NCI-H2107 (cell line): ENCODE measurements at regions not wholly inside any gene's neighbourhood (a gene's known extent, or its start where the extent isn't known, plus 50 kb on each side); places are given as distances from the start of the nearest gene placed in this dataset.
A peak's percentile ranks its signal among the peaks of the same experiment; 100 is the strongest.

Experiments
- DNase-seq: peaks from one replicate; lab custom pipeline; 2025; lab: John Stamatoyannopoulos, UW

DNA sequence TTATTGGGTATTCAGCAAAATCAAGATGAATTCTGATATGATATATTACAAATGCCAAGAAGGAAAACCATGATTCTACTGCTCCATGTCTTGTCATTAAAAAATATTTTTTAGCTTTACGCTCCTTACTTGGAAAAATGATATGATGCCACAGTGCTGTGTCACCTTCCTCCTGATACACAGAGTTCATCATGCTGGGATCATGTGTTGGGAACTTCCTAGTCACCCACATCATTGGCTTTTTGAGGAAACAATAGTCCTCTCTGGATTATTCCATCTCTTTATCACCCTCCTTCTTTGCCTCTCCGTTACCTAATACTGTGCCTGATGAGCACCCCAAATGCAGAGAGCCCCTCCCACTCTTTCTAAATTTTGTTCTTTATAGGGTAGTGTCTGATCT, 94.3 kb upstream of the PFN2 start:
- DNase-seq, result no peak

DNA sequence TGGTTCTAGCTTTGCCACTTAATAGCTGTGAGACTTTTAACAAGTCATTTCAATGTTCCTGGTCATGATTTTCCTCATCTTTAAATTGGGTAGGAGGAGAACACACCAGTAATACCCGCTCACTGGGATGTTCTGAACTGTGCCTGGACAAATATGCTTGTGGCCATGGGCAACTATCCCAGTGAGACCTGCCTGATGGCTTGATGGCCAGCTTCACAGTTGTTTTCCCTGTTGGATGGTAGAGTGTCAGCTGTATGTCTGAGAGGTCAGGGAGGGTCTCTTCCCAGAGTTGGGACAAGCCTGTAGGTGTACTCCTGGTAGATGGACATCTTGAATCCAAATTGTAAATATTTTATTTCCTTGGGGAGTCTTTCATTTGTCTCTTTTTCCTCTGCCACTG, 92.5 kb upstream of the PFN2 start:
- no peak for DNase-seq

DNA sequence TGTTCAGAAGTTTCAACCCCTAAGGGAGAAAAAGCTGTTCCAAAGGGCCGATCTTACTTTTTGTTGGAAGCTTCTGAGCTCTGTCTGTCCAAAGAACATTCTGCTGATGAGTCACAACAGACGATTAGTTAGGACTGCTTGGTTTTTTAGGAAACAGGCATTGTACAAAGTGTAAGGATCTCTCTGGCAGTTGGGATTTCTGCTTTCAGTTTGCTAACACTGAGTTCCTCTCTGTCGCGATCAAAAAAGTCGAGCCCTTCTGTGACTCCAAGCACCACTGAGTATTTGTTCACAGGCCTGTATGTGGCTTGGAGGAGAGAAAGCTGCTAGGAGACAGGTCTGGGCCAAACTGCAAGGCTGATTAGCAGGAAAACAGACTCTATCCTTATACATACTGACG, 91.8 kb upstream of the PFN2 start:
- no peak for DNase-seq

DNA sequence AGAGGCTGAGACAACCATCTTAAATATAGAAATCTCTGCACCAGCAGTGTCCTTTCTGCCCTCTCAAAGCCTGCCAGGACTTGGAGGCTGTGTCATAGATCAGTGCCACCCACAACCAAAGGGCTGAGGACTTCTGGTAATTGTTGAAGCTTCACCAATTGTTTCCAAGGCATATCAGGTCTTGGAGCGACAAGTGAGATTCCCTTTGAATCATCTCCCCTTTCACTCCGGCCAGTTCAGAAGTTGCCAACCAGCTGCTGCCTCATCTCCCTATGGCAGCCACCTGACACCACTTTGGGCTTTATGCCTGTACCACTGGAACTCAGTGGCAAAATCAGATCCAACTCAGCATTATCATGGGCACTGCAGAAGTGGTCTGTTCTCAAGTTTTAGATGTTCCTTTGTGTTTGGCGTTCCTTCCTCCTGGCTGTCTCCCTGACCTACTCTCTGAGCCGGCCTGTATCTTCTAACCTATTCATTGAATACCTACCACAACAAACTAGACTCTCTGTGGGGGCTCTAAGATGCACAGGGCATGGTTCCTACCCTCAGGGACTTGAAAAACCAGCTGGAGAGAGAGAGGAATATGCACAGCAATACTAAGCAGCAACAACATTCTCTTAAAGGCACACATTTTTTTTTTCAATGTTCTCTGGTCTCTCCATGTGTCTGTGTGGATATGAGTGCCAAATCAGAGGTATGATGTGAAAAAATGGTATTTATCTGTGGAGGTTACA, 90.8 kb upstream of the PFN2 start:
- DNase-seq, result no peak

DNA sequence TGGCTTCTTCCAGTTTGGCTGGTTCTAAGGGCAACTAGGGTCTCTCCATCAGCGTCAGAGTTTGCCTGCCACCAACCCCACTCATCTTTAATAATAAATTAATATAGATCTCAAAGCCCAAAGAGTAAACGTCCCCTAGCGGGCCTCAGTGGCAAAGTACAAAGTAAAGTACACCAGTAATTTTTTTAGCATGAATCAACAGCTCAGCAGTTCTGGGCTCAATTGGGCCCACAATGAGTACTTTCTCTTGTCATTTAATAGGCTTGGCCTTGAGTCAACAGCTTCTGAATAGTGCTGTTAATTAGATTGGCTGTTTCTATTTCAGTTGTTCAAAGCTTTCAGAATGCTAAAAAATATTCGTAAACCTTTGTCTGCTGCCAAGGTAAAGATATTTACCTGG, 89.0 kb upstream of the PFN2 start:
- peak; percentile 57 for DNase-seq

DNA sequence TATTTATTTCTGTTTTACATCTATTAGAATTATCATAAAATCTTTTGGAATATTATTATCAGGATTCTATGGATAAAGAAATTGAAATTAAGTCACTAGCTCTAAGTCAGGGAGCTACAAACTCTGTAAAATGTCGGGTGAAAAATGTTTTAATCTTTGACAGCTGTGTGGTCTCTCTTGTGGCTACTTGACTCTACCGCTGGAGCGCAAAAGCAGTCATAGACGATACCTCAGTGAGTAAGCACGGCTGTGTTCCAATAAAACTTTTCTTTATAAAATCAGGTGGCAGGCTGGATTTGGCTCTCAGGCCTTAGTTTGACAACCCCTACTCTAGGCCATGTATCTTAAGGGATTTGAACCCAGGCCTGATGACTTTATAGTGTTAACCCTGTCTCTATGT, 88.5 kb upstream of the PFN2 start:
- peak; percentile 40 for DNase-seq

DNA sequence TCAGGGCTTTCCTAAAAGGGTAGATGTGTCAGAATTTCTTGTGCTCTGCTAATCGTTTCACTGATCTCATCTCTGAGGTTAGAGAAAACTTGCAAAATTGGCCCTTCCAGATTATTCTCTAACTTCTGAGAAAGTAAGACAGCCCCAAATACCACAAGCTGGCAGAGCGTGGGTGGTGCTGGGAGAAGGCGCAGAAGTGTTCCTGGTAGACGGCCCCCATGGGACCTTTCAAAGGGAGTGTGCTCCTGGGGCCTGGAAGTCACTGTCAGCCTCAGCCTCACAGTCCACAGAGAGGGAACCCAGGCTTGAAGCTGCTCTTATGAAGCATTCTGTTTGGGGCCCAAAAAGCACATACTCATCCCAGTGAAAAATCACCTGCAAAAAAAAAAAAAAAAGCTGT, 86.5 kb upstream of the PFN2 start:
- no peak for DNase-seq

DNA sequence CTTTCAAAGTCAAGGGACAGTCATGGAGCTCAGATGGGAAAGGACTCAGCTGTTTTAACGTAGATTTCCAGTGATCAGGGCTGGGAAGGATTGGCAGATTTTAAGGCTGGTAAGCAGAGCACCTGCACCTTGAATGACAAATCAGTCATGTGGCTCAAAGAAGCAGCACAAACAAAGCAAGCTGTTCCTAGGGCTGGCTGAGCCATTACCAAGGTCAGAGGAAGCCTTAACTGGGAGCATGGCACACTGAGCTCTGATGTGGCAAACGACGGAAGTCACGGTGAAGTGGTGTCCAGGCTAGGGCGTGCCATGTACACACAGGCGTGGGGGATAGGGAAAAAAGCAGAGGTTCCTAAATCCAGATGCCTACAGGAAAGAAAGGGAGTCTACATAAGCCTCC, 84.6 kb upstream of the PFN2 start:
- DNase-seq, result no peak

DNA sequence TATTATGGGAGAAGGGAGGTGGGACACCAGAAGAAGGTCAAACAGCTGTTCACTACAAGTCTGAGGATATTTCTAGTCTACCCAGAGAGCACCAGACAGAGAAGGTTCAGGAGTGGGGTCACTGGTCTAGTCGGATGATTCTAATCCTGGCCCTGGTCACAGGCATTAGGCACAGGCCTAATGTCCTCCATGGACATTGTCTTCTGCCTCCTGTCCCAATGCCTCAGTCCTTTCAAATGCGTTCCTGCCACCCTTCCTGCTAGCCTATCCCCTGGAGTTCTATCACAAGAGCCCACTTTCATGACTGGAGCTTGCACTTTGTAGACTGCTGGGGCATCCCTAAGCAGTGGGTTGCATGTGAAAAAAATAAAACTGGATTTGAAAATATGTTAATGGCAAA, 83.9 kb upstream of the PFN2 start:
- no peak for DNase-seq

DNA sequence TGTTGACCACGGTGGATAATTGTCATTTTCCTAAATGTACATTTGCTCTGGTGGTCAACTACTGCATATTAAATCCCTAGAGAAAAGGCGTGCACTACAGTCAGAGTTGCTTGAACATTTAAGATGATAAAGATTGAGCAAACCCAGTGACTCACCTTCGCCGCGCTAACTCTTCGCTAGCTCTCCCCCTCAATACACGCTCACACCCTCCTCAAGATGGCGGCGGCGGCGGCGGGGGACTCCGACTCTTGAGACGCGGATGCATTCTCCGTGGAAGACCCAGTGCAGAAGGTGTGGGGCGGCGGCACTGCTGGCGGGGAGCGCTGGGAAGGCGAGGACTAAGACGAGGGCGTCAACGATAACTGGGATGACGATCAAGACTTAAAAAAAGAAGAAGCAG, 79.8 kb upstream of the PFN2 start:
- no peak for DNase-seq

DNA sequence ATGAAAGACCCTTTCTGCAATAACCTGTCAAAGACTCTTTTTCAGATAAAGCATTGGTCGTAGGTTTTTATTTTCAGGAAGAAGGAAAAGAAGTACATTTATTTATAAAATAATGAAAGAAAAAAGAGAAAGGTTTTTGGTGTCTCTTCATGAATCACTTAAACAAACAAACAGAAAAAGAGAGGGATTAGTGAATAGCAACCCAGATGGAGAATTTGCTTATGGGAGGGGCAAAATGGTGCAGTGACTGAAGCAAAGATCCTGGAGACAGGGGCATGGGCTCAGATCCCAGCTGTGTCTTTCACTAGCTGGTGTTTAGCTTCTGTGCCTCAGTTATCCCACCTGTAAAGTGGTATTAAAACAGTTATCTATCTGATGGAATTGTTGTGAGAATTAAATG, 78.6 kb upstream of the PFN2 start:
- DNase-seq, result no peak

DNA sequence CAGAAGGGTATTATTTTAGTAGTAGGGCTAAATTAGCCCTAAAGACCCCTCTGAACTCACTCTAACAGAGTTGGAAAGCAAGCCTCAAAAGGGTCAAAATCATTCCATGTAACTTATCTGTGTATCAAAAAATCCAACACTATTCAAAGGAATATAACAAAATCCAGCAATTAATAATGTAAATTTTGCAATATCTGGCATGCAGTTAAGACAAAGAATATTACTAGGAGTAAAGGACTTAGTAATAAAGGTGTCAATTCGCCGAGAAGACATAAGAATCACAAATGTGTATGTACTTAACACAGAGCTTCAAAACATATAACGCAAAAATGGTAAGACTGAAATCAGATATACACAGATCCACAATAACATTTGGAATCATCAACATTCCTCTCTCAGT, 71.2 kb upstream of the PFN2 start:
- DNase-seq, result no peak

DNA sequence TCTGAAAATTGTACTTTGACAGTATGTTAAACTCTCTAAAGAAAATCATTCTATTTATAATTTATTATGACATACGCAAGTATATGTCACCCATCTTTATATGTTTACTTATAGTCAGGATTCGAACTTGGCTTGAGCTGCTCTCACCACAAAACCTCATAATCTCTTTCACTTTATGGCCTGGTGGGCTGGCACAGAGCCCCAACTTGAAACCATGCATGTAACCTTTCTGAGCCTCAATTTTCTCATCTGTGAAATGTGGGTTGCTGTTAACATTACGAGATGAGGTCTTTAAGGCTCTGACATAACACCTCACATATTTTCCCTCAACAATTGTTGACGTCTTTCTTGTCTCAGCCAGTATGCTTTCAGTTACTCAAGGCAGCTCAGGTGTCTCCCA, 69.4 kb upstream of the PFN2 start:
- DNase-seq, result no peak

DNA sequence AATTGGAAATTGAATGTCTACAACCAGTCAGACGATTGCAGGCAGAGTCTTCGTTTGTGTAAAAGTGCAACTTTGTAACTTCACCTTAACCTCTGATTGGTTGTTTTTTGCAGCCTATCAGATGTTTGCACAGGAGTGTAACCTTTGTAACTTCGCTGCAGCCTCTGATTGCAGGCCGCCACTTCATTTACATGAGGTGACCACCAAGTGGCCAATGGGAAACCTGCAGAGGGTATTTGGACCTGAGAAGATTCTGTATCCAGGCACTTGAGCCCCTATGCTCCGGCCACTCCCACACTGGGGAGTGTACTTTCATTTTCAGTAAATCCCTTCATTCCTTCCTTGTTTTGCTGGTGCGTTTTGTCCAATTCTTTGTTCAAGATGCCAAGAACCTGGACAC, 68.1 kb upstream of the PFN2 start:
- DNase-seq, result no peak

DNA sequence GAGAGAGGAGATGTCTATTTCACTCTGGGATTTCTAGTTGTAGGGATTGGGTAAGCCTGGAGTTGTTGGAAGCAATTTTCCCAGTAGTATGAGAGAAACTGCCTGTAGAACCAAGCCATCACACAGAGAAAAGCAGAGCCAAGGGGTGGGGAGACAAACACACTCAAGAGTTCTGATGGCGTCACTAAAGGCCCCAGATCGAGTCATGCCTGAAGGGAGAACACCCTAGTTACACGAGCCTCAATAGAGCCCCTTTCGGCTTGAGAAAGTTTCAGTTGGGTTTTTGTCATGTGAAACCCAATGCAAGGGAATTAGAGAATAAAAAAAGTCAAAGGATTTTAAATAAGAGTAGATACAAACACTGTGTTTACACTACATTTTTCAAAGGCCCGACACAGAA, 66.1 kb upstream of the PFN2 start:
- DNase-seq, result no peak

DNA sequence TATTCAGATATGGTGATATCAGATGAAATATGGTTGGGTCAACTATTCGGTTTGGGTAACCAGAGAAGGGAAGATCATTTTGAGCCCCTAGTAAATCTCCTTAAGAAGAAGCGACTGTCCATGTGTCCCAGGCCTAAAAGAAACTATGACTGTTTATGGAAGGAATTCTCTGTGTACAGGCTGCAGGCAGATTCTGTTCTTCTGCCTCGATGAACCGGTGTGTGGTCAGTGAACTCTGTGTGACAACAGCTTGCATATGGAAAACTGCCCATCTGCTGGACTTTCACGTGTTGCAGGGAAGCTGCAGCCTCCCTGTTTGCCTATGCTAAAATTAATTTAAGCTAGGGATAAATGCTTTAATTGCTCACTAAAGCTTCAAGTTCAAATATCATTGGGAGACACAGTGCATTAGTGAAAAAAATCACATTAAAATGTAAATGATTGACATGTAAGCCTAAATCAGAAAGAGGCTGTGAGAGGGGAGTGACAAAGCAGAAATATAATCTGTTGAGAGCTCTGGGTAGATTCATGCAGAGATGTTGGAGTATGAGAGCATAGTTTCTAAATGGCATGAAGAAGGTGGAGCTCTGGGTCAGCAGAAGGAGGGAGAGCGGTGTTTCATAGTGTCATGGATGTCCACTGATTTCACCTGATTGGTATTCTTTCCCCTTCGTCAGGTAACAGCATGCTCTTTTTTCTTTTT, 65.4 kb upstream of the PFN2 start:
- no peak for DNase-seq

DNA sequence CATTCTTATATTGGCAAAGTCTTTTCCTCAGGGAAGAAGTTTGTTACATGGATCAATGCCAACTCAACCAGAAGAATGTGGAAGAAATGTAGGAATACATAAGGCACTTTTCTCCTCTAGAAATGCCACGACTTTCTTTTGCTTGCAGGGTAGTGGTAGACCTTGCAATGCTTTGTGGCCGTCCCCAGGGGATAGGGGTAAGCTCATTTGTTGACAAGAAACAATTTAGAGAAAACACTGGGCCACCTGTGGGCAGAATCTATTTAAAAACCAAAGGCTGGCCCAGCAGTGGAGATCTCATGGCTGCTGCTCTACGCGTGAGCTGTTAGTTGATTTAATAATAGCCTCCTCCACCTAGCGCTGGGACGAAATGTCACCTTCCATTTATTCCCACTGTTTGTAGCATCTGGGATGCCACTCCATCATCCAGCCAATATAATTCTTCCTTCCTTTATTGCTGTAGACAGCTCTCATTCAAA, 64.6 kb upstream of the PFN2 start:
- peak; percentile 22 for DNase-seq

DNA sequence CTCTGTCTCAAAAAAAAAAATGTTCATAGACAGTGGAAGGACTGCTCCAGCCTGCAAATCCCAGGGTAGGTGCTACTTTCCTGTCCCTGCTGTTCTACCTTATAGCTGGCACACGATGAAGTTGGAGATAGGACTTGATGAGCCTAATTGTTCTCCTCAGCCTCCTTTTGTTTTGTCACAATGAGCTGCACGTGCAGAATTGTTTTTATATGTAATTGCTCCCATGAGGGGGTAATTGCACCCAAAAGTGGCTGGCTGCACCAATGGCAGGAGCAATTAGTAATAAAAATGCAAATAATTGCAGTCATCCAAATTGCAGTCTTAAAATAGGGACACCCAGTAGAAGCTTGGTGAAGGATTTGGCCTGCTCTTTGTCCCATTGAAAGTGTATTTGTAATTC, 63.0 kb upstream of the PFN2 start:
- DNase-seq, result no peak

DNA sequence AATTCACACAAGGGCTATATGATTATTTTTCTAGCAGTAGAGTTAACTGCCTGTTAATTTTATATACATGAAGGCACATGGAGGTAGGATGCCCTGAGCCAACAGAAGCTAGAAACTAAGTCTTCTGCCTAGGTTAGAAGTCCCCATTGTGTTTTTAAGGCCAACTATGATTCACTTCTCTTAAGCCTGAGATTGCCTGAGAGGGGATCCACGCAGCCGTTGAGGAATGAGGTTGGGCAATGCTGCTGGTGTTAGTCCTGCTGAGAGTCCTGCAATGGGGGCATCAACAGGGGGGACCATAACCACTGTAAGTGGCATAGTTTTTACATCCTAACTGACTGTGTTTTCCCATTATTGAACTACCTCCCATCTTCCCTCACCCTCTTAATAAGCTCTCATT, 60.1 kb upstream of the PFN2 start:
- DNase-seq, result no peak

DNA sequence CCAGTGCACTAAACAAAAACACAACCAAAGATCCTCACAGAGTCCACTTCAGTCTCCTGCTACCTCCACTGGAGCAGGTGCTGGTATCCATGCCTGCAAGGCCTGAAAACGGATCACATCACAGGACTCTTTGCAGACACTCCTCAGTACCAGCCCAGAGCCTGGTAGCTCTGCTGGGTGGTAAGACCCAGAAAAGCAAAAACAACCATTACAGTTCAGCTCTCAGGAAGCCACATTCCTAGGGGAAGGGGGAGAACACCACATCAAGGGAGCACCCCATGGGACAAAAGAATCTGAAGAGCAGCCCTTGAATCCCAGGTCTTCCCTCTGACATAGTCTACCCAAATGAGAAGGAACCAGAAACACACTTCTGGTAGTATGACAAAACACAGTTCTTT, 52.5 kb upstream of the PFN2 start:
- no peak for DNase-seq

DNA sequence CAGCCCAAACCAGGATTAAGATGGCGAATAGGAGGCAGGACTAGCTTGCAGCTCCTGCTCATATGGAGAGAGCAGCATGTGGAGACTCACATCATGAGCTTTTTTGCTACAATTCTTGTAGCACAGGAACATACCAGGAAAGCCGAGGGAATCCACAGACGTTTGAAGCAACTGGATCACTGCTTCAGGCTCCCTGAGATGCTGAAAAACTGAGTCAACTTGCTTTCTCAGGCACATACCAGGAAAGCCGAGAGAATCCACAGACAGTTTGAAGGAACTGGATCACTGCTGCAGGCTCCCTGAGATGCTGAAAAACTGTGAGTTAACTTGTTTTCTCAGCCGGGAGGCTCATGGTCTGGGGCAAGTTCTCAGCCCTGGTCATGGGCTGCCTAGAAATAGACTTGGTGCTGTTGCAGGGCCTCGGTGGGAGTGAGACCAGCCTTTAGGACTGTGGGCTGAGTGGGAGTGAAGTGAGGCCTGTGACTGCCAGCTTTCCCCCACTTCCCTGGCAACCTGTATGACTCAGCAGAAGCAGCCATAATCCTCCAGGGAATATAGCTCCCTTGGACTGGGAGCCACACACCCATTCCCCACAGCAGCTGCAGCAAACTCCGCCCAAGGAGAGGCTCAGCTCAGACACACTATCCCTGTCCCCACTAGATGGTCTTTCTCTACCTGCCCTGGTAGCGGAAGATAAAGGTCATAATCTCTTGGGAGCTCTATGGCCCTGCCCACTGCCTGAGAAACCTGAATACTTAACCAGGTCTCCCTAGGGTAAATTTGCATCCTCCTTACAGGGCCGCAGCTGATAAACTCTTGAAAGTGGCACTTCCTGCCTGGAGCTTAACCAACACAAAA, 51.9 kb upstream of the PFN2 start:
- DNase-seq, result peak; percentile 91

DNA sequence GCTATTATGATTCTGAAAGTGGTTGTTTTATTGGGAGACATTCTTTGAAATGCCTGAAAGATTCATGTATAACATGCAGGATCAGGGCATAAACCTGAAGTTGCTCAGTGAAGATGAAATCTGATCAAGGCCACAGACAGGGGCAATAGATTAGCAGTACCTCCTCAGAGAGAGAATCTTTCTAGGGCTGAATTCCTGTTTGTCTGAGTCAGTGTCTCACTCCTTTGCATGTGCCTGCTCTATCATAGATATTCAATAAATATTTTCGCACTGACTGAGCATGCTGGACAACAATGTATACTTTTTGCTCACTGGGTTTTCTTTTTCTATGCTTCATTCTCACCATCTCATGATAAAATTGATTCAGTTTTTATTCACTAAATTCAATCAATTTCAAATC, 49.8 kb upstream of the PFN2 start:
- no peak for DNase-seq
